ENCODE measurements at regions not wholly inside any gene's neighbourhood (a gene's known extent, or its start where the extent isn't known, plus 50 kb on each side); places are given as distances from the start of the nearest gene placed in this dataset.
"Not testable (repeated sequence)": the region's sequence is repeated elsewhere in the genome, so short reads cannot be mapped to it uniquely, and the experiment has no call there.

- DNase-seq (ENCODE audit: low read depth) = no peak
- no peak overlapping the region for H3K4me3 ChIP-seq (ENCODE audit: low read length)
Measured at GRCh38 chrX:78822157-78822690, 74.7 kb downstream of the LPAR4 start.

DNA sequence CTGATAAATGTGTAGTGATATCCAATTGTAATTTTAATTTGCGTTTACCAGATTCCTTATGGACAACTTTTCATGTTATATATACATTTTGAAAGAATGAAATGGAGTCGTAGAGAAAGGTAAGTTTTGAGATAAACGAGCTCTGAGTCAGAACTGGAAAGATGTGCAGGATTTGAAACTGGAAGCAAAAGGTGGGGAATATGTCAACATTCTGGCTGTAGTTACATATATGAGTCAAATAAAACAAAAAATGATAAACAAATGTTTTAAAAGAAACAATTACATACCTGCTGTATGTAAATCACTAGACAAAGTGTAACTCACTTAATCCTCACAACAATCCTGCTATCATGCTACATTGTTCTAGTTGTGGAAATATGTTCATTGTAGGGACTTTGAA is 84.0 kb downstream of the LPAR4 start:
- H3K4me3 ChIP-seq (ENCODE audit: low read length) = no peak overlapping the region
- TF ChIP-seq, protein P1, sequence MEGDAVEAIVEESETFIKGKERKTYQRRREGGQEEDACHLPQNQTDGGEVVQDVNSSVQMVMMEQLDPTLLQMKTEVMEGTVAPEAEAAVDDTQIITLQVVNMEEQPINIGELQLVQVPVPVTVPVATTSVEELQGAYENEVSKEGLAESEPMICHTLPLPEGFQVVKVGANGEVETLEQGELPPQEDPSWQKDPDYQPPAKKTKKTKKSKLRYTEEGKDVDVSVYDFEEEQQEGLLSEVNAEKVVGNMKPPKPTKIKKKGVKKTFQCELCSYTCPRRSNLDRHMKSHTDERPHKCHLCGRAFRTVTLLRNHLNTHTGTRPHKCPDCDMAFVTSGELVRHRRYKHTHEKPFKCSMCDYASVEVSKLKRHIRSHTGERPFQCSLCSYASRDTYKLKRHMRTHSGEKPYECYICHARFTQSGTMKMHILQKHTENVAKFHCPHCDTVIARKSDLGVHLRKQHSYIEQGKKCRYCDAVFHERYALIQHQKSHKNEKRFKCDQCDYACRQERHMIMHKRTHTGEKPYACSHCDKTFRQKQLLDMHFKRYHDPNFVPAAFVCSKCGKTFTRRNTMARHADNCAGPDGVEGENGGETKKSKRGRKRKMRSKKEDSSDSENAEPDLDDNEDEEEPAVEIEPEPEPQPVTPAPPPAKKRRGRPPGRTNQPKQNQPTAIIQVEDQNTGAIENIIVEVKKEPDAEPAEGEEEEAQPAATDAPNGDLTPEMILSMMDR (conservative IDR thresholded peaks at IDR 0.05; ENCODE audit: low read depth, low read length) = no peak
- no peak for DNase-seq (ENCODE audit: low read depth)

More at GRCh38 chrX:78822157-78822690, 74.7 kb downstream of the LPAR4 start:
- TF ChIP-seq, protein P1 (conservative IDR thresholded peaks at IDR 0.05; ENCODE audit: low read depth, low read length) = no peak

DNA sequence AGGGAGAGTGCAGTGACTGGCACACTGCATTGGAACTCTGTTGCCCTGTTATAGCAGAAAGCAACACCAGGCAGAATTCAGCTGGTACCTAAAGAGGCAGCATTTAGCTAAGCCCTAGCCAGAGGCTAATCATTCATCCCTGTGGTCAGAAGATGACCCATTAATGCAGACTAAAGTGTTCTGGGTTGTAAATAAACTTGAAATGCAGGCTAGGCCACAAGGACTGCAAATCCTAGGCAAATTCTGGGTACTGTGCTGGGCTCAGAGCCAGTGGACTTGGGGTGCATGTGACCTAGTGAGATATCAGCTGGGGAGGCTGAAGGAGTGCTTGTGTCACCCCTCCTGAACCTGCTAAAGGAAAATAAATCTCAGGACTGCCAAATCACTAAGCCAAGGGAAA is 91.2 kb downstream of the LPAR4 start:
- no peak overlapping the region for H3K4me3 ChIP-seq (ENCODE audit: low read length)
- TF ChIP-seq, protein P1 (conservative IDR thresholded peaks at IDR 0.05; ENCODE audit: low read depth, low read length) = no peak
- no peak for DNase-seq (ENCODE audit: low read depth)

- H3K4me3 ChIP-seq (ENCODE audit: low read length) = no peak overlapping the region
- DNase-seq (ENCODE audit: low read depth) = no peak
- TF ChIP-seq, protein P1 (conservative IDR thresholded peaks at IDR 0.05; ENCODE audit: low read depth, low read length) = no peak
Measured at GRCh38 chrX:78839711-78840110, 92.2 kb downstream of the LPAR4 start.

- not testable (repeated sequence) for H3K4me3 ChIP-seq (ENCODE audit: low read length); DNase-seq (ENCODE audit: low read depth)
Measured at GRCh38 chrX:78844218-78844617, 96.7 kb downstream of the LPAR4 start.

DNA sequence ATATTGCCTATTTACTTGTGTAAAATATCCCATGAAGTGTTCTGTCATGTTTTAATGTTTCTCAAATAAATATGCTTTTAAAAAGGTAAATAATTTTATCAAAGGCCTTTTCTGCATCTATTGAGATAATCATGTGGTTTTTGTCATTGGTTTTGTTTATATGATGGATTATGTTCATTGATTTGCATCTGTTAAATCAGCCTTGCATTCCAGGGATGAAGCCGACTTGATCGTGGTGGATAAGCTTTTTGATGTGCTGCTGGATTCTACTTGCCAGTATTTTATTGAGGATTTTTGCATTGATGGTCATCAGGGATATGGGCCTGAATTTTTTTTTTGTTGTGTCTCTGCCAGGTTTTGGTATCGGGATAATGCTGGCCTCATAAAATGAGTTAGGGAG is 63.9 kb upstream of the P2RY10 start:
- not testable (repeated sequence) for DNase-seq (ENCODE audit: low read depth); H3K4me3 ChIP-seq (ENCODE audit: low read length)

DNA sequence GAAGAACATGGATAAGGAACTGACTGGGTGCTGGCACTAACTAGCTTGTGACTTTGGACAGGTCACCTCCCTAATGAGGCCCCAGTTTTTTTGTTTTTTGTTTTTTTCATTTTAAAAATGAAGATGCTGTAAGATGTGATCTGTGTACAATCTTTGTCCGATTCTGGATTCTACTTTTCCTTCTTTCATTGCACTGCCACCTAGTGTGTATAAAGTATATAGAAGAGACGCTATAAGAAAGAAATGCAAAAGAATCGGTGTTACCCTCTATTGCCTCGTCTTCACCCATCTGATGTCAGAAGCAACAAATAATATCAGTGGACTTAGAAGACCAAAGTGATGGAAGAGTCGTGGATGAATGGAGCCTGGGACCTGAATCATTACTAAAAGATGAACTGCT is 58.6 kb upstream of the P2RY10 start:
- no peak for DNase-seq (ENCODE audit: low read depth)
- TF ChIP-seq, protein P1 (conservative IDR thresholded peaks at IDR 0.05; ENCODE audit: low read depth, low read length) = peak; percentile 9
- no peak overlapping the region for H3K4me3 ChIP-seq (ENCODE audit: low read length)
